H9 (cell line): ENCODE measurements at regions not wholly inside any gene's neighbourhood (a gene's known extent, or its start where the extent isn't known, plus 50 kb on each side); places are given as distances from the start of the nearest gene placed in this dataset.

Source experiments
- DNase-seq: peaks from one replicate; pipeline ENCODE4 v3.0.0-alpha.2; 2017
- H2AFZ ChIP-seq: one replicate; pipeline ENCODE4 v1.6.1; 2013; ENCODE audit warnings: mild to moderate bottlenecking, low read length, control low read depth, moderate library complexity
- H2AK5ac ChIP-seq: 2 replicates; pipeline ENCODE4 v1.6.1; 2013; ENCODE audit warnings: low read length, control low read depth, mixed read lengths; ENCODE audit not compliant: insufficient read length
- H2BK120ac ChIP-seq: one replicate; pipeline ENCODE4 v1.6.1; 2013; ENCODE audit warnings: low read depth, mild to moderate bottlenecking, low read length, control low read depth, inconsistent platforms; ENCODE audit not compliant: poor library complexity, severe bottlenecking
- H2BK12ac ChIP-seq: 2 replicates; pipeline ENCODE4 v1.6.1; 2013; ENCODE audit warnings: low read length, control low read depth, mixed read lengths, low read depth; ENCODE audit not compliant: insufficient read length
- H2BK15ac ChIP-seq: 2 replicates; pipeline ENCODE4 v1.6.1; 2013; ENCODE audit warnings: low read depth, low read length, control low read depth
- H2BK20ac ChIP-seq: one replicate; pipeline ENCODE4 v1.6.1; 2013; ENCODE audit warnings: low read depth, mild to moderate bottlenecking, low read length, control low read depth, inconsistent platforms; ENCODE audit not compliant: poor library complexity, severe bottlenecking
- H2BK5ac ChIP-seq: 2 replicates; pipeline ENCODE4 v1.6.1; 2013; ENCODE audit warnings: low read length, control low read depth, mixed read lengths; ENCODE audit not compliant: insufficient read length
- H3K14ac ChIP-seq: 2 replicates; pipeline ENCODE4 v1.6.1; 2013; ENCODE audit warnings: low read length, control low read depth; ENCODE audit not compliant: insufficient read depth
- H3K18ac ChIP-seq: 2 replicates; pipeline ENCODE4 v1.6.1; 2013; ENCODE audit warnings: low read depth, mild to moderate bottlenecking, mixed read lengths, low read length, control low read depth; ENCODE audit not compliant: insufficient read length
- H3K23ac ChIP-seq: 2 replicates; pipeline ENCODE4 v1.6.1; 2013; ENCODE audit warnings: low read length, control low read depth, mixed read lengths, low read depth; ENCODE audit not compliant: insufficient read length
- H3K23me2 ChIP-seq: 2 replicates; pipeline ENCODE4 v1.6.1; 2013; ENCODE audit warnings: low read depth, mild to moderate bottlenecking, mixed read lengths, low read length, control low read depth; ENCODE audit not compliant: insufficient read length, poor library complexity, severe bottlenecking
- H3K27ac ChIP-seq: 2 replicates; pipeline ENCODE4 v1.5.1; 2013; ENCODE audit warnings: low read length, control low read depth, mixed read lengths, low read depth; ENCODE audit not compliant: insufficient read length
- H3K27me3 ChIP-seq: 2 replicates; pipeline ENCODE4 v1.6.1; 2013; ENCODE audit warnings: low read length, control low read depth, inconsistent platforms; ENCODE audit not compliant: insufficient read depth
- H3K4ac ChIP-seq: 2 replicates; pipeline ENCODE4 v1.6.1; 2013; ENCODE audit warnings: low read depth, mild to moderate bottlenecking, control low read depth, inconsistent platforms, low read length, moderate library complexity
- H3K4me1 ChIP-seq: 2 replicates; pipeline ENCODE4 v1.6.1; 2013; ENCODE audit warnings: low read length, control low read depth, inconsistent platforms; ENCODE audit not compliant: insufficient read depth
- H3K4me2 ChIP-seq: 2 replicates; pipeline ENCODE4 v1.6.1; 2013; ENCODE audit warnings: low read length, control low read depth, mixed read lengths; ENCODE audit not compliant: insufficient read length, insufficient read depth
- H3K56ac ChIP-seq: 2 replicates; pipeline ENCODE4 v1.6.1; 2013; ENCODE audit warnings: low read depth, mild to moderate bottlenecking, mixed read lengths, low read length, control low read depth; ENCODE audit not compliant: insufficient read length
- H3K79me1 ChIP-seq: 2 replicates; pipeline ENCODE4 v1.6.1; 2013; ENCODE audit warnings: low read depth, mild to moderate bottlenecking, moderate library complexity, low read length, control low read depth, inconsistent platforms; ENCODE audit not compliant: insufficient read depth, poor library complexity, severe bottlenecking
- H3K79me2 ChIP-seq: 2 replicates; pipeline ENCODE4 v1.6.1; 2013; ENCODE audit warnings: low read length, control low read depth, inconsistent platforms; ENCODE audit not compliant: insufficient read depth
- H3K9ac ChIP-seq: 2 replicates; pipeline ENCODE4 v1.6.1; 2013; ENCODE audit warnings: low read length, control low read depth, mixed read lengths; ENCODE audit not compliant: insufficient read length; ENCODE audit errors: extremely low read depth
- H3K9me3 ChIP-seq: one replicate; pipeline ENCODE4 v1.6.1; 2013; ENCODE audit warnings: low read depth, low read length, inconsistent platforms; ENCODE audit not compliant: control insufficient read depth
- H3T11ph ChIP-seq: one replicate; pipeline ENCODE4 v1.6.1; 2013; ENCODE audit warnings: mild to moderate bottlenecking, low read length, control low read depth, inconsistent platforms
- H4K20me1 ChIP-seq: one replicate; pipeline ENCODE4 v1.6.1; 2013; ENCODE audit not compliant: control insufficient read depth, insufficient read length, insufficient read depth
- H4K5ac ChIP-seq: 2 replicates; pipeline ENCODE4 v1.6.1; 2013; ENCODE audit warnings: low read depth, mild to moderate bottlenecking, mixed read lengths, low read length, control low read depth; ENCODE audit not compliant: insufficient read length
- H4K8ac ChIP-seq: replicated peaks from 2 replicates; pipeline ENCODE4 v1.6.1; 2013; ENCODE audit warnings: low read length, control low read depth, mixed read lengths, low read depth; ENCODE audit not compliant: insufficient read length
- H4K91ac ChIP-seq: 2 replicates; pipeline ENCODE4 v1.6.1; 2013; ENCODE audit warnings: low read depth, mild to moderate bottlenecking, moderate library complexity, mixed read lengths, low read length, control low read depth; ENCODE audit not compliant: insufficient read length
- H3K27ac Mint-ChIP-seq, 3 experiments: 2 replicates in 2 of 3; 3 replicates in 1 of 3; pipeline ENCODE4 v1.8.0; 2020 to 2021; ENCODE audit warnings: mixed read lengths in 3 of 3, mild to moderate bottlenecking in 1 of 3, moderate library complexity in 1 of 3
- H3K27me3 Mint-ChIP-seq: 2 replicates; pipeline ENCODE4 v1.8.0; 2021; ENCODE audit warnings: low read depth, mild to moderate bottlenecking, moderate library complexity, mixed read lengths
- H3K36me3 Mint-ChIP-seq, 3 experiments: 2 replicates in 2 of 3; 3 replicates in 1 of 3; pipeline ENCODE4 v1.8.0; 2020 to 2021; ENCODE audit warnings: low read depth in 3 of 3, mixed read lengths in 3 of 3; ENCODE audit not compliant: insufficient read depth in 1 of 3
- H3K4me1 Mint-ChIP-seq, 2 experiments: 2 replicates each; pipeline ENCODE4 v1.8.0; 2020; ENCODE audit warnings: mixed read lengths in 2 of 2
- H3K4me3 Mint-ChIP-seq, 2 experiments: 2 replicates in 1 of 2; 3 replicates in 1 of 2; pipeline ENCODE4 v1.8.0; 2020 to 2021; ENCODE audit warnings: mild to moderate bottlenecking in 2 of 2, mixed read lengths in 2 of 2, moderate library complexity in 1 of 2
- H3K9me3 Mint-ChIP-seq, 2 experiments: 2 replicates in 1 of 2; 3 replicates in 1 of 2; pipeline ENCODE4 v1.8.0; 2020; ENCODE audit warnings: mild to moderate bottlenecking in 2 of 2, mixed read lengths in 2 of 2, moderate library complexity in 1 of 2
- WGBS: extraction: QIAGEN DNeasy Blood & Tissue Kit; methylation state at CpG from one replicate; pipeline ENCODE4 v1.1.7; 2013; ENCODE audit warnings: missing lambda C conversion rate, low lambda C conversion rate, mixed read lengths; ENCODE audit not compliant: insufficient read length; ENCODE audit errors: extremely low coverage; 5-methylcytosine and 5-hydroxymethylcytosine counted together
- TF ChIP-seq, protein P1 (sequence below): fragments of 200-600 bp; sonication (generic); conservative IDR thresholded peaks from 3 replicates; pipeline ENCODE4 v1.8.0; 2021; ENCODE audit warnings: antibody characterized with exemption, mild to moderate bottlenecking

- Histone ChIP-seq H2AFZ (no peak overlapping the region), H3K23me2 (no peaks in the 10 kb centered on the region), H3K79me1 (no peaks in the 10 kb centered on the region), H4K8ac (no peak overlapping the region), H4K5ac (no peak overlapping the region), H3K14ac (no peak overlapping the region), H3K4ac (no peak overlapping the region), H2BK20ac (no peak overlapping the region), H3K4me1 (no peaks in the 10 kb centered on the region; the same call in 1 of the 2 replicates), H2BK5ac (no peak overlapping the region), H3K79me2 (no peaks in the 10 kb centered on the region), H3K27me3 (no peaks in the 10 kb centered on the region), H3K9ac (no peak overlapping the region), H3K23ac (no peak overlapping the region), H2BK120ac (no peak overlapping the region), H2BK12ac (no peak overlapping the region), H2AK5ac (no peak overlapping the region), H3K4me2 (no peak overlapping the region), H3K18ac (no peak overlapping the region), H4K20me1 (no peaks in the 10 kb centered on the region), H3T11ph (no peak overlapping the region), H3K9me3 (no peaks in the 10 kb centered on the region), H2BK15ac (no peak overlapping the region), H3K56ac (no peak overlapping the region), H4K91ac (no peak overlapping the region), H3K27ac (no peak overlapping the region)
- no peak for DNase-seq
- Mint-ChIP-seq H3K36me3 (0 out of 7 replicates have a peak, but pooled peaks cover 0 to 7% (median 0%) of the 10 kb centered on the region in 3 experiments), H3K4me3 (no peak overlapping the region), H3K27ac (no peak overlapping the region; a peak in 1 of 7 replicates), H3K27me3 (no peaks in the 10 kb centered on the region), H3K4me1 (peaks cover 7 to 19% of the 10 kb centered on the region in 2 experiments), H3K9me3 (no peaks in the 10 kb centered on the region)
- no CpG with 5 or more reads among the region's 1 CpG for WGBS
- TF ChIP-seq, protein P1, sequence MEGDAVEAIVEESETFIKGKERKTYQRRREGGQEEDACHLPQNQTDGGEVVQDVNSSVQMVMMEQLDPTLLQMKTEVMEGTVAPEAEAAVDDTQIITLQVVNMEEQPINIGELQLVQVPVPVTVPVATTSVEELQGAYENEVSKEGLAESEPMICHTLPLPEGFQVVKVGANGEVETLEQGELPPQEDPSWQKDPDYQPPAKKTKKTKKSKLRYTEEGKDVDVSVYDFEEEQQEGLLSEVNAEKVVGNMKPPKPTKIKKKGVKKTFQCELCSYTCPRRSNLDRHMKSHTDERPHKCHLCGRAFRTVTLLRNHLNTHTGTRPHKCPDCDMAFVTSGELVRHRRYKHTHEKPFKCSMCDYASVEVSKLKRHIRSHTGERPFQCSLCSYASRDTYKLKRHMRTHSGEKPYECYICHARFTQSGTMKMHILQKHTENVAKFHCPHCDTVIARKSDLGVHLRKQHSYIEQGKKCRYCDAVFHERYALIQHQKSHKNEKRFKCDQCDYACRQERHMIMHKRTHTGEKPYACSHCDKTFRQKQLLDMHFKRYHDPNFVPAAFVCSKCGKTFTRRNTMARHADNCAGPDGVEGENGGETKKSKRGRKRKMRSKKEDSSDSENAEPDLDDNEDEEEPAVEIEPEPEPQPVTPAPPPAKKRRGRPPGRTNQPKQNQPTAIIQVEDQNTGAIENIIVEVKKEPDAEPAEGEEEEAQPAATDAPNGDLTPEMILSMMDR = no peak
These were observed 177.4 kb upstream of the SGK1 start for GRCh38 chr6:134495203-134495889.
